SK-N-SH treated with all-trans-retinoic acid at 6 μM for 48 hours (cell line): ENCODE measurements at regions not wholly inside any gene's neighbourhood (a gene's known extent, or its start where the extent isn't known, plus 50 kb on each side); places are given as distances from the start of the nearest gene placed in this dataset.
A peak's percentile ranks its signal among the peaks of the same experiment; 100 is the strongest.

Experiments used
- ATAC-seq: fragments of 200-7000 bp; cut with Tn5 transposase; 3 replicates; pipeline ENCODE4 v1.9.1; 2020; ENCODE audit warnings: mild to moderate bottlenecking, moderate library complexity
- ARNTL ChIP-seq: fragments of 450-650 bp; formaldehyde crosslinking; IDR thresholded peaks from 2 replicates; pipeline ENCODE4 v1.5.0; 2020; ENCODE audit warnings: low read depth, mild to moderate bottlenecking, moderate library complexity, borderline replicate concordance
- ESRRG ChIP-seq: fragments of 250-450 bp; sonication (Bioruptor Pico); IDR thresholded peaks from 2 replicates; pipeline ENCODE4 v1.6.1; 2021; ENCODE audit warnings: mild to moderate bottlenecking
- ISL1 ChIP-seq: fragments of 250-450 bp; sonication (Bioruptor Pico); IDR thresholded peaks from 2 replicates; pipeline ENCODE4 v2.1.2; 2022; ENCODE audit warnings: mild to moderate bottlenecking, moderate library complexity
- OSR1 ChIP-seq: fragments of 250-450 bp; sonication (Bioruptor Pico); IDR thresholded peaks from 2 replicates; pipeline ENCODE4 v1.8.0; 2022; ENCODE audit warnings: moderate library complexity, mild to moderate bottlenecking, inconsistent platforms
- PPARA ChIP-seq: fragments of 250-450 bp; sonication (Bioruptor Pico); IDR thresholded peaks from 2 replicates; pipeline ENCODE4 v1.5.0; 2020; ENCODE audit warnings: mild to moderate bottlenecking, borderline replicate concordance
- RARB ChIP-seq: fragments of 250-450 bp; sonication (Bioruptor Pico); IDR thresholded peaks from 2 replicates; pipeline ENCODE4 v1.8.0; 2021; ENCODE audit warnings: mild to moderate bottlenecking, moderate library complexity
- TCF4 ChIP-seq: fragments of 250-450 bp; sonication (Bioruptor Pico); IDR thresholded peaks from 2 replicates; pipeline ENCODE4 v1.8.0; 2021; ENCODE audit warnings: mild to moderate bottlenecking, moderate library complexity, borderline replicate concordance
- TOX ChIP-seq: fragments of 250-450 bp; sonication (Bioruptor Pico); IDR thresholded peaks from 2 replicates; pipeline ENCODE4 v1.8.0; 2021; ENCODE audit warnings: mild to moderate bottlenecking, moderate library complexity, borderline replicate concordance
- ZC3H10 ChIP-seq: fragments of 250-450 bp; sonication (Bioruptor Pico); IDR thresholded peaks from 2 replicates; pipeline ENCODE4 v1.5.1; 2021; ENCODE audit warnings: mild to moderate bottlenecking, moderate library complexity
- ZFP30 ChIP-seq: fragments of 450-650 bp; formaldehyde crosslinking; IDR thresholded peaks from 2 replicates; pipeline ENCODE4 v1.5.0; 2022; ENCODE audit warnings: mild to moderate bottlenecking, moderate library complexity
- ZNF565 ChIP-seq: fragments of 450-650 bp; formaldehyde crosslinking; conservative IDR thresholded peaks from 2 replicates; pipeline ENCODE4 v1.5.0; 2020; ENCODE audit warnings: low read depth, mild to moderate bottlenecking, moderate library complexity
- ZNF70 ChIP-seq: fragments of 450-650 bp; formaldehyde crosslinking; IDR thresholded peaks from 2 replicates; pipeline ENCODE4 v1.5.0; 2020; ENCODE audit warnings: mild to moderate bottlenecking, moderate library complexity
- ZNF8 ChIP-seq: fragments of 450-650 bp; formaldehyde crosslinking; IDR thresholded peaks from 2 replicates; pipeline ENCODE4 v1.5.0; 2020; ENCODE audit warnings: mild to moderate bottlenecking, moderate library complexity
- TF ChIP-seq, protein P1 (sequence below): fragments of 250-450 bp; sonication (Bioruptor Pico); IDR thresholded peaks from 2 replicates; pipeline ENCODE4 v1.5.0; 2020; ENCODE audit warnings: mild to moderate bottlenecking, moderate library complexity
- TF ChIP-seq, protein P2 (sequence below): fragments of 250-450 bp; sonication (Bioruptor Pico); IDR thresholded peaks from 2 replicates; pipeline ENCODE4 v1.5.1; 2021; ENCODE audit warnings: mild to moderate bottlenecking, moderate library complexity
- TF ChIP-seq, protein P3 (sequence below): fragments of 250-450 bp; sonication (Bioruptor Pico); IDR thresholded peaks from 2 replicates; pipeline ENCODE4 v1.8.0; 2020; ENCODE audit warnings: mild to moderate bottlenecking, moderate library complexity, borderline replicate concordance
- TF ChIP-seq, protein P4 (sequence below): fragments of 250-450 bp; sonication (Bioruptor Pico); IDR thresholded peaks from 2 replicates; pipeline ENCODE4 v1.8.0; 2021; ENCODE audit warnings: low read depth, mild to moderate bottlenecking, moderate library complexity, borderline replicate concordance

DNA sequence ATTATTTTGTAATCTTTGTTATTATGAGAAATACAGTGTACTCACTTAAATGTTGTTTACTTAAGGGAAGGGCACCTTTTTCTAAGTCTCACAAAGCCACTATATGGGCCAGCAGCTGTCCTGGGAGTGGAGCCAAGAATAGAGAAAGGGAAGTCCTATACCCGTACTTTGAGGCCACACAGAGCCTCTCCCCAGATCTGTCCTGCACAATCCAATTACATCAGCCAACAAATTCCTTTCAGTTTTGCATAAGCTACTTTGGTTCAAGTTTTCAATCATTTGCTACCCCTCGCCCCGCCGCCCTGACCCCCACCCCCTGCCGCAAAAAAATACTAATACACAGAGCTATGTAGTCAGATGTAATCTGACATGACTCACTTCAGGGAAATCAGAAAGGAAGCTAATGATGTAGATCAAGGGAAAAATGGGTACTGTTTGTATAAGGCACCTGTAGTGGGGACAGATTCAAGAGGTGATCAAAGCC lies 297.4 kb upstream of the NEBL start:
- no peak for TF ChIP-seq ZNF565 (CRISPR knock-in tag)
- peak; percentile 16; the same call in 1 of the 2 replicates for TF ChIP-seq ISL1 (CRISPR knock-in tag)
- peak; percentile 67 for ATAC-seq

DNA sequence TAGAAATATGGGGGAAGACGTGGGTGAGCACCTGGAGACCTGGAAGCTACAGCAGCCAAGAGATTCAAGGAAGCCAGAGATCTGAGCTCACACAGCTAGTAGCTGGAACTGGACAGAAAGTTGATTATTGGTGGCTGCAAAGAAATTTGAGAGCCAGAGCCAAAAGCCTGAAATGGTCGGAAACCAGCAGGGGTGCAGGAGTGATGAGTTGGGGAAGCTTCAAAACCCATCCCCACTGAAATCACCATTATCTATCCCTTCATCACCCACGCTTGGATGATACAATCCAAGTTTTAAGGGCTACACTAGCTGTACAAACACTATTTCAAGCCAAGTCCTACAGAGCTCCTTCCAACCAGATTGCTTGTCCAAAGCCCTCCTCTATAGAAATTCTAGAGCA lies 296.1 kb upstream of the NEBL start:
- ATAC-seq, result no peak
- TF ChIP-seq, protein P1, sequence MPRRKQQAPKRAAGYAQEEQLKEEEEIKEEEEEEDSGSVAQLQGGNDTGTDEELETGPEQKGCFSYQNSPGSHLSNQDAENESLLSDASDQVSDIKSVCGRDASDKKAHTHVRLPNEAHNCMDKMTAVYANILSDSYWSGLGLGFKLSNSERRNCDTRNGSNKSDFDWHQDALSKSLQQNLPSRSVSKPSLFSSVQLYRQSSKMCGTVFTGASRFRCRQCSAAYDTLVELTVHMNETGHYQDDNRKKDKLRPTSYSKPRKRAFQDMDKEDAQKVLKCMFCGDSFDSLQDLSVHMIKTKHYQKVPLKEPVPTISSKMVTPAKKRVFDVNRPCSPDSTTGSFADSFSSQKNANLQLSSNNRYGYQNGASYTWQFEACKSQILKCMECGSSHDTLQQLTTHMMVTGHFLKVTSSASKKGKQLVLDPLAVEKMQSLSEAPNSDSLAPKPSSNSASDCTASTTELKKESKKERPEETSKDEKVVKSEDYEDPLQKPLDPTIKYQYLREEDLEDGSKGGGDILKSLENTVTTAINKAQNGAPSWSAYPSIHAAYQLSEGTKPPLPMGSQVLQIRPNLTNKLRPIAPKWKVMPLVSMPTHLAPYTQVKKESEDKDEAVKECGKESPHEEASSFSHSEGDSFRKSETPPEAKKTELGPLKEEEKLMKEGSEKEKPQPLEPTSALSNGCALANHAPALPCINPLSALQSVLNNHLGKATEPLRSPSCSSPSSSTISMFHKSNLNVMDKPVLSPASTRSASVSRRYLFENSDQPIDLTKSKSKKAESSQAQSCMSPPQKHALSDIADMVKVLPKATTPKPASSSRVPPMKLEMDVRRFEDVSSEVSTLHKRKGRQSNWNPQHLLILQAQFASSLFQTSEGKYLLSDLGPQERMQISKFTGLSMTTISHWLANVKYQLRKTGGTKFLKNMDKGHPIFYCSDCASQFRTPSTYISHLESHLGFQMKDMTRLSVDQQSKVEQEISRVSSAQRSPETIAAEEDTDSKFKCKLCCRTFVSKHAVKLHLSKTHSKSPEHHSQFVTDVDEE (CRISPR knock-in tag), result no peak
- no peak for TF ChIP-seq ZNF70 (CRISPR knock-in tag)
- TF ChIP-seq PPARA (CRISPR knock-in tag), result no peak

DNA sequence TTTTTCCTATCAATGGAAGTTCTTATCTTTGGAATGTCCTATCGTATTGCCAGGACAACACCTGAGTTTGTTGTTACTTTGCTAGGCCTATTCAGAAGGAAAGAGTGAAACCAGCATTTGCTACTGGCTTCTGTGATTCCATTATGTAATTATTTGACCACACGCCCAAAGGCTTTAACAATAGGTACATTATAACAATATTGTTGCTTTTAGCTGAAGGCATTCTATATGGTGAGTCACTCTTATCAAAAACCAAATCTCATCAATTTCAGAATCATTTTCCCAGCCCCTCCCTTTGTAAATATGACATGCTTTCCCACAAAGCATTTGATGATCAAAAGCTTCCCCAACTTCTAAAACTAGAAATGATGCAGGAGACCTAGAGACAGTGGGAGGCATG lies 294.4 kb upstream of the NEBL start:
- TF ChIP-seq RARB (CRISPR knock-in tag) (no peak), ISL1 (CRISPR knock-in tag) (peak; percentile 67), OSR1 (CRISPR knock-in tag) (no peak), TOX (CRISPR knock-in tag) (no peak)
- TF ChIP-seq, protein P2, sequence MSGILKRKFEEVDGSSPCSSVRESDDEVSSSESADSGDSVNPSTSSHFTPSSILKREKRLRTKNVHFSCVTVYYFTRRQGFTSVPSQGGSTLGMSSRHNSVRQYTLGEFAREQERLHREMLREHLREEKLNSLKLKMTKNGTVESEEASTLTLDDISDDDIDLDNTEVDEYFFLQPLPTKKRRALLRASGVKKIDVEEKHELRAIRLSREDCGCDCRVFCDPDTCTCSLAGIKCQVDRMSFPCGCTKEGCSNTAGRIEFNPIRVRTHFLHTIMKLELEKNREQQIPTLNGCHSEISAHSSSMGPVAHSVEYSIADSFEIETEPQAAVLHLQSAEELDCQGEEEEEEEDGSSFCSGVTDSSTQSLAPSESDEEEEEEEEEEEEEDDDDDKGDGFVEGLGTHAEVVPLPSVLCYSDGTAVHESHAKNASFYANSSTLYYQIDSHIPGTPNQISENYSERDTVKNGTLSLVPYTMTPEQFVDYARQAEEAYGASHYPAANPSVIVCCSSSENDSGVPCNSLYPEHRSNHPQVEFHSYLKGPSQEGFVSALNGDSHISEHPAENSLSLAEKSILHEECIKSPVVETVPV (CRISPR knock-in tag), result no peak
- TF ChIP-seq, protein P3, sequence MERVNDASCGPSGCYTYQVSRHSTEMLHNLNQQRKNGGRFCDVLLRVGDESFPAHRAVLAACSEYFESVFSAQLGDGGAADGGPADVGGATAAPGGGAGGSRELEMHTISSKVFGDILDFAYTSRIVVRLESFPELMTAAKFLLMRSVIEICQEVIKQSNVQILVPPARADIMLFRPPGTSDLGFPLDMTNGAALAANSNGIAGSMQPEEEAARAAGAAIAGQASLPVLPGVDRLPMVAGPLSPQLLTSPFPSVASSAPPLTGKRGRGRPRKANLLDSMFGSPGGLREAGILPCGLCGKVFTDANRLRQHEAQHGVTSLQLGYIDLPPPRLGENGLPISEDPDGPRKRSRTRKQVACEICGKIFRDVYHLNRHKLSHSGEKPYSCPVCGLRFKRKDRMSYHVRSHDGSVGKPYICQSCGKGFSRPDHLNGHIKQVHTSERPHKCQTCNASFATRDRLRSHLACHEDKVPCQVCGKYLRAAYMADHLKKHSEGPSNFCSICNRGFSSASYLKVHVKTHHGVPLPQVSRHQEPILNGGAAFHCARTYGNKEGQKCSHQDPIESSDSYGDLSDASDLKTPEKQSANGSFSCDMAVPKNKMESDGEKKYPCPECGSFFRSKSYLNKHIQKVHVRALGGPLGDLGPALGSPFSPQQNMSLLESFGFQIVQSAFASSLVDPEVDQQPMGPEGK (CRISPR knock-in tag), result peak; percentile 87; the same call in 1 of the 2 replicates
- ATAC-seq, result no peak

DNA sequence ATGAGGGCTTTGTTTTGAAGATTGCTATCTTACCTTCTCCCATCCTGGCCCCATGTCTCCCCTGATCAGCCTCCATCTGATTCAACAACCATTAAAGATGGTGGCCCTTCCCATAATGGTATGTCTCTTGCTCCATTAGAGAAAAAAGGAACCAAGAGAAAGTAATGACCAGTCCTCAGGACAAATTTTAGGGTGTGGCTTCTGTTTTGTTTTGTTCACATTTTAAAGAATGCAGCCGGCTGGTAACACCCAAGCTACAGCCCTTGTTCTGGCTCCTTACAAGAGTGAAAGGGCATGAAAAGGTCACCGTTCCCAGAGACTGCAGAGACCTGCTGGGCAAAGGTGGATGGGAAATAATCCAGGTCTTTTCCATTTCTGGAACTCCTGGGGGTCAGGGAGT lies 287.9 kb upstream of the NEBL start:
- no peak for ATAC-seq
- TF ChIP-seq TOX (CRISPR knock-in tag) (no peak), ISL1 (CRISPR knock-in tag) (no peak), OSR1 (CRISPR knock-in tag) (no peak), ZNF70 (CRISPR knock-in tag) (no peak), ARNTL (CRISPR knock-in tag) (no peak), ZNF565 (CRISPR knock-in tag) (no peak), ZC3H10 (CRISPR knock-in tag) (no peak), ESRRG (CRISPR knock-in tag) (no peak), TCF4 (CRISPR knock-in tag) (no peak), ZNF8 (no peak), ZFP30 (no peak)
- TF ChIP-seq, protein P2 (CRISPR knock-in tag), result no peak
- TF ChIP-seq, protein P4, sequence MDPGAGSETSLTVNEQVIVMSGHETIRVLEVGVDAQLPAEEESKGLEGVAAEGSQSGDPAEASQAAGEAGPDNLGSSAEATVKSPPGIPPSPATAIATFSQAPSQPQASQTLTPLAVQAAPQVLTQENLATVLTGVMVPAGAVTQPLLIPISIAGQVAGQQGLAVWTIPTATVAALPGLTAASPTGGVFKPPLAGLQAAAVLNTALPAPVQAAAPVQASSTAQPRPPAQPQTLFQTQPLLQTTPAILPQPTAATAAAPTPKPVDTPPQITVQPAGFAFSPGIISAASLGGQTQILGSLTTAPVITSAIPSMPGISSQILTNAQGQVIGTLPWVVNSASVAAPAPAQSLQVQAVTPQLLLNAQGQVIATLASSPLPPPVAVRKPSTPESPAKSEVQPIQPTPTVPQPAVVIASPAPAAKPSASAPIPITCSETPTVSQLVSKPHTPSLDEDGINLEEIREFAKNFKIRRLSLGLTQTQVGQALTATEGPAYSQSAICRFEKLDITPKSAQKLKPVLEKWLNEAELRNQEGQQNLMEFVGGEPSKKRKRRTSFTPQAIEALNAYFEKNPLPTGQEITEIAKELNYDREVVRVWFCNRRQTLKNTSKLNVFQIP (CRISPR knock-in tag), result no peak
- TF ChIP-seq, protein P1 (CRISPR knock-in tag), result no peak
- TF ChIP-seq, protein P3 (CRISPR knock-in tag), result no peak
